Effector CD4-positive, alpha-beta T cell (primary cell): ENCODE measurements at regions not wholly inside any gene's neighbourhood (a gene's known extent, or its start where the extent isn't known, plus 50 kb on each side); places are given as distances from the start of the nearest gene placed in this dataset.

ENCODE experiments used
- DNase-seq: peaks from one replicate; pipeline ENCODE4 v3.0.0-alpha.2; 2020

GRCh38 chr5:159713254-159713653 lies 203.0 kb upstream of the ADRA1B start:
- no peak for DNase-seq

- DNase-seq = no peak
Observed at GRCh38 chr5:159713773-159714172, 202.5 kb upstream of the ADRA1B start.

GRCh38 chr5:159725475-159725874 lies 190.8 kb upstream of the ADRA1B start:
- DNase-seq = no peak

- DNase-seq = no peak
Observed at GRCh38 chr5:159727167-159727566, 189.1 kb upstream of the ADRA1B start.

GRCh38 chr5:159730285-159730684 lies 186.0 kb upstream of the ADRA1B start:
- no peak for DNase-seq

- no peak for DNase-seq
Observed at GRCh38 chr5:159732220-159732619, 184.1 kb upstream of the ADRA1B start.

GRCh38 chr5:159734366-159734765 lies 181.9 kb upstream of the ADRA1B start:
- DNase-seq = no peak

- DNase-seq = no peak
Observed at GRCh38 chr5:159735036-159735435, 181.2 kb upstream of the ADRA1B start.

- no peak for DNase-seq
Observed at GRCh38 chr5:159735749-159736660, 180.3 kb upstream of the ADRA1B start.

- DNase-seq = no peak
Observed at GRCh38 chr5:159736844-159737243, 179.4 kb upstream of the ADRA1B start.

GRCh38 chr5:159737263-159737662 lies 179.0 kb upstream of the ADRA1B start:
- DNase-seq = no peak

- no peak for DNase-seq
Observed at GRCh38 chr5:159741829-159742322, 174.4 kb upstream of the ADRA1B start.

GRCh38 chr5:159743234-159743633 lies 173.0 kb upstream of the ADRA1B start:
- no peak for DNase-seq

- no peak for DNase-seq
Observed at GRCh38 chr5:159746707-159747106, 169.6 kb upstream of the ADRA1B start.

GRCh38 chr5:159749146-159749545 lies 167.1 kb upstream of the ADRA1B start:
- no peak for DNase-seq

- DNase-seq = no peak
Observed at GRCh38 chr5:159750226-159750625, 166.1 kb upstream of the ADRA1B start.

GRCh38 chr5:159751459-159751858 lies 164.8 kb upstream of the ADRA1B start:
- DNase-seq = no peak

GRCh38 chr5:159752622-159753275 lies 163.5 kb upstream of the ADRA1B start:
- no peak for DNase-seq

GRCh38 chr5:159758189-159758588 lies 158.1 kb upstream of the ADRA1B start:
- no peak for DNase-seq

- DNase-seq = no peak
Observed at GRCh38 chr5:159759791-159760290, 156.4 kb upstream of the ADRA1B start.

- no peak for DNase-seq
Observed at GRCh38 chr5:159762921-159763320, 153.4 kb upstream of the ADRA1B start.

- DNase-seq = no peak
Observed at GRCh38 chr5:159763562-159763961, 152.7 kb upstream of the ADRA1B start.

GRCh38 chr5:159764283-159765134 lies 151.8 kb upstream of the ADRA1B start:
- no peak for DNase-seq
